ENCODE measurements at regions not wholly inside any gene's neighbourhood (a gene's known extent, or its start where the extent isn't known, plus 50 kb on each side); places are given as distances from the start of the nearest gene placed in this dataset.

DNA sequence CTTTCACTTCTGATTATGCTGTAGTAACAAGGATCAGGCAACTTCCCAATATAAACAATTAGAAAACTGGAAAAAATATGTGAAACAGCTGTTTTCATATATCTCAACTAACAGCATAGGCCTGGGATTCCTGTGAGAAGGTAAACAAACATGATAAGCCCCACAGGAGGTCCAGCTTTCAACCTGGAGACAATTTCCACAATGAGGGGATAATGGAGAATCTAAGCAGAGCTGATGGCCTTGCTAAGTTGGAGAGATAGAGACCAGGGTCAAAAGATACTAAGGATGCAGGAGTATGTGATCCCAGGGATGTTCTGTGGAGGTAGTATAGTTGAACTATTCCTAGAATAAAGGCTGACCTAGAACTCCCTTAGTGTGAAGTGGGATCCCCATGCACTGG lies 452.3 kb upstream of the ACTRT1 start:
- H3K36me3 ChIP-seq = no peaks in the 10 kb centered on the region
- DNase-seq (no peak), ATAC-seq (no peak)
- no peaks in the 10 kb centered on the region for H3K4me1 ChIP-seq
- no peaks in the 10 kb centered on the region for H3K27me3 ChIP-seq
- H3K9me3 ChIP-seq = no peaks in the 10 kb centered on the region
- TF ChIP-seq POLR2A (IDR thresholded peaks at IDR 0.05) = no peak
- TF ChIP-seq, protein P1, sequence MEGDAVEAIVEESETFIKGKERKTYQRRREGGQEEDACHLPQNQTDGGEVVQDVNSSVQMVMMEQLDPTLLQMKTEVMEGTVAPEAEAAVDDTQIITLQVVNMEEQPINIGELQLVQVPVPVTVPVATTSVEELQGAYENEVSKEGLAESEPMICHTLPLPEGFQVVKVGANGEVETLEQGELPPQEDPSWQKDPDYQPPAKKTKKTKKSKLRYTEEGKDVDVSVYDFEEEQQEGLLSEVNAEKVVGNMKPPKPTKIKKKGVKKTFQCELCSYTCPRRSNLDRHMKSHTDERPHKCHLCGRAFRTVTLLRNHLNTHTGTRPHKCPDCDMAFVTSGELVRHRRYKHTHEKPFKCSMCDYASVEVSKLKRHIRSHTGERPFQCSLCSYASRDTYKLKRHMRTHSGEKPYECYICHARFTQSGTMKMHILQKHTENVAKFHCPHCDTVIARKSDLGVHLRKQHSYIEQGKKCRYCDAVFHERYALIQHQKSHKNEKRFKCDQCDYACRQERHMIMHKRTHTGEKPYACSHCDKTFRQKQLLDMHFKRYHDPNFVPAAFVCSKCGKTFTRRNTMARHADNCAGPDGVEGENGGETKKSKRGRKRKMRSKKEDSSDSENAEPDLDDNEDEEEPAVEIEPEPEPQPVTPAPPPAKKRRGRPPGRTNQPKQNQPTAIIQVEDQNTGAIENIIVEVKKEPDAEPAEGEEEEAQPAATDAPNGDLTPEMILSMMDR (IDR thresholded peaks at IDR 0.05 in 4 of 5, conservative IDR thresholded peaks at IDR 0.05 in 1 of 5) = no peak
- in situ Hi-C loops (cut with MboI; ENCODE audit: low sequenced_read_pairs in 4 of 4) (no loop called here), intact Hi-C loops (cut with DNase I; ENCODE audit: low total_unique reads) (no loop called here)
- H3K4me3 ChIP-seq = no peak overlapping the region
- H3K27ac ChIP-seq = no peak overlapping the region

DNA sequence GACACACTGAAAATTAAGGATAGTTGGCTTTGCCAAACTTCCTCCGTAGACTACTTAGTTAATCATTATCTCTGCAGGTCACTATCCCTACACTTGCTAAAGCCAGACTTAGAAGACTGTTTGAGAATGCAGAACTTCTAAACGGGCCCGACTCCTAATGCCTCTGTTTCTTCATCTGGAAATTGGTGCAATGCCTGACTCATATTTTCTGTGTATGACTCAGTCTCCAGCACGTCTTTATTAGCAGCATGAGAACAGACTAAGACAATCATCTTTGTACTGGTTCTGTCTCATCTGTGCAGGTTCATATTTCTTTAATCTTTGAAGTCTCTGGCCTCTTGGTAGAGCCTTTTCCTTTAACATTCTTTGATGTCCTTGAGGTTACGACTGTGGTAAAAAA lies 411.9 kb upstream of the ACTRT1 start:
- H3K4me1 ChIP-seq = no peaks in the 10 kb centered on the region
- no peaks in the 10 kb centered on the region for H3K36me3 ChIP-seq
- no peak overlapping the region for H3K27ac ChIP-seq
- TF ChIP-seq, protein P1 (IDR thresholded peaks at IDR 0.05 in 4 of 5, conservative IDR thresholded peaks at IDR 0.05 in 1 of 5) = no peak
- no peaks in the 10 kb centered on the region for H3K9me3 ChIP-seq
- H3K4me3 ChIP-seq = no peak overlapping the region
- ATAC-seq (no peak), DNase-seq (no peak)
- H3K27me3 ChIP-seq = no peaks in the 10 kb centered on the region
- intact Hi-C loops (cut with DNase I; ENCODE audit: low total_unique reads) (no loop called here), in situ Hi-C loops (cut with MboI; ENCODE audit: low sequenced_read_pairs in 4 of 4) (no loop called here)

DNA sequence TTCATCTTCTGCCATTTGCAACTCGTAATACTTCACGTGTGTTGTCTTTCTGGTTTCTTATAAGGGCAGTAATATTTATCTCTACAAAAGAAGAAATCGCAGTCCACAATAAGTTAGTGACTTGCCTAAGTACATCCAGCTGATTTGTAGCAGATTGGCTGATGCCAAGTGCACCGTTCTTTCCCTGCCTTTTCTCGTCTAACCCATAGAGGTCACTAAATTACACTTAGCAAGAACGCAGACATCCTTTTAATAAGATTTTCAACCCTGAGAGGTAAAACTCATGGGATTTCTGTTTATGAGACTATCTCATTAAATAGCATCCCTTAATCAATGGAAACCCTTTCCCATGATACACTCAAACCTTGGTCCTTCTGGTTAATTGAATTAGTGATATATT lies 408.6 kb upstream of the ACTRT1 start:
- ATAC-seq (no peak), DNase-seq (no peak)
- H3K27ac ChIP-seq = no peak overlapping the region
- TF ChIP-seq, protein P1 (IDR thresholded peaks at IDR 0.05 in 4 of 5, conservative IDR thresholded peaks at IDR 0.05 in 1 of 5) = no peak
- TF ChIP-seq POLR2A (IDR thresholded peaks at IDR 0.05) = no peak
- no peaks in the 10 kb centered on the region for H3K27me3 ChIP-seq
- intact Hi-C loops (cut with DNase I; ENCODE audit: low total_unique reads) = no loop called here
- in situ Hi-C loops (cut with MboI; ENCODE audit: low sequenced_read_pairs in 4 of 4) = no loop called here
- H3K4me1 ChIP-seq = no peaks in the 10 kb centered on the region
- H3K9me3 ChIP-seq = no peaks in the 10 kb centered on the region
- H3K36me3 ChIP-seq = no peaks in the 10 kb centered on the region
- H3K4me3 ChIP-seq = no peak overlapping the region

DNA sequence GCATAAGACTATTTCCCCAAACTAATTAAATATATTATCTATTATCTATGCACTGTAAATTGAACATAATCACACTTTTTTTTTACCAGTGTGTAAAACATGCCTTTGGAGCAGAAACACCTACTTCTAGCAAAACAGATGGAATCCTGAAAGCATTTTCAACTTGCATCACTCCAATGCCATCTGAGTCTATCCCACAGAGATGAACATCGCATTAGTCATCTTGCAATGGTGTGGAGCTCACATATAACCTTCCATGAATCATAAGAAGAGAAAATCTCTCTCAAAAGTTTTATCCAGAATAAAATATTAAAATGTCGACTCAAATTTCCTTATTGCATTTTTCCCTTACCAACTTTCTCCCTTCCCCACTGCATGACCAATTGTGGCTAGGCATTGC lies 406.7 kb upstream of the ACTRT1 start:
- H3K9me3 ChIP-seq = no peaks in the 10 kb centered on the region
- H3K4me3 ChIP-seq = no peak overlapping the region
- no peak for DNase-seq
- no peaks in the 10 kb centered on the region for H3K36me3 ChIP-seq
- TF ChIP-seq POLR2A (IDR thresholded peaks at IDR 0.05) = no peak
- TF ChIP-seq, protein P1 (IDR thresholded peaks at IDR 0.05 in 4 of 5, conservative IDR thresholded peaks at IDR 0.05 in 1 of 5) = no peak
- no peak for ATAC-seq
- intact Hi-C loops (cut with DNase I; ENCODE audit: low total_unique reads) (no loop called here), in situ Hi-C loops (cut with MboI; ENCODE audit: low sequenced_read_pairs in 4 of 4) (no loop called here)
- H3K27me3 ChIP-seq = no peaks in the 10 kb centered on the region
- no peak overlapping the region for H3K27ac ChIP-seq
- no peaks in the 10 kb centered on the region for H3K4me1 ChIP-seq

DNA sequence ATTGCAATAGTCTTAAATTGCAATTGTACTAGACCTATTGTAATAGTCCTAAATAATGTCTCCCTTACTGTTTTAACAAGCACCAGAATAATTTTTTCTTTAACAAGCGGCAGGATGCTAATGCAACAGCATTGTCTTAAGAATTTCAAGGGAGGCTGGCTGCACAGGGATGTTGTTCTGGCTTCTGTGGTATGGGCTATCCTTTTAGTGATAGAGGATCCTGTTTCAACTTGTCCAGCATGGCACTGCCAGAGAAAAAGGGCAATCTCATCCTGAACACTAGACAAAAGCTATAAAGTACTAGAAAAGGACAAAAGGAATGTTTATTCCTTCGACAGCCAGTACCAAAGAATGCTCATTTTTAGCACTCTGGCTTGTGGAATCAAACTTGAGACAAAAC lies 405.5 kb upstream of the ACTRT1 start:
- in situ Hi-C loops (cut with MboI; ENCODE audit: low sequenced_read_pairs in 4 of 4) = no loop called here
- ATAC-seq = no peak
- TF ChIP-seq, protein P1 (IDR thresholded peaks at IDR 0.05 in 4 of 5, conservative IDR thresholded peaks at IDR 0.05 in 1 of 5) = no peak
- no peak for TF ChIP-seq POLR2A (IDR thresholded peaks at IDR 0.05)

More for the DNA sequence above, 405.5 kb upstream of the ACTRT1 start:
- DNase-seq = no peak
- Histone ChIP-seq H3K4me1 (no peaks in the 10 kb centered on the region), H3K36me3 (no peaks in the 10 kb centered on the region), H3K27ac (no peak overlapping the region), H3K9me3 (no peaks in the 10 kb centered on the region), H3K27me3 (no peaks in the 10 kb centered on the region), H3K4me3 (no peak overlapping the region)
- intact Hi-C loops (cut with DNase I; ENCODE audit: low total_unique reads) = no loop called here
